ENCODE measurements at regions not wholly inside any gene's neighbourhood (a gene's known extent, or its start where the extent isn't known, plus 50 kb on each side); places are given as distances from the start of the nearest gene placed in this dataset.

DNA sequence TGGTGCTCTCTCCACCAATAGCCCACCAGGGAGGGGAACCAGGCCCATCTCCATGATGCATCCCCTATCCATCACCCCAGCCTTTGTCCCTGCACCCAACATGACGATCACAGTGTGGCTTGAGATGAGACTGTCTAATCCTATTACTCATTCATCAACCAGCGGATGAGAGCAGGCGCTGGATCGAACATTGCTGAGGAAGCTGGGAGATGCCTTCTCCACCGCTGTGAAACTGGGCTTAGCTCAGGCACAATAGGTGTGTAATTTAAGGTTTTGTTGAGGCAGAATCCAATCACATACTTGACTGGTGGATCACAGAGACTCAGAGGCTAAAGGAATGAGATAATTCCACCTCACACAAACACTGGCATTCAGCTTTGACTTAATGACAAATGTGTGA lies 64.6 kb upstream of the IRX3 start:
- no peaks in the 10 kb centered on the region for H4K20me1 ChIP-seq (ENCODE audit: insufficient read depth, low read depth, low read length)
- H3K9me3 ChIP-seq (ENCODE audit: low read length): no peaks in the 10 kb centered on the region
- DNase-seq: no peak
- no peaks in the 10 kb centered on the region for H3K9me2 ChIP-seq (replicated peaks; ENCODE audit: insufficient read depth, low read length)
- H3K4me1 ChIP-seq (ENCODE audit: low read length): peaks cover 3% of the 10 kb centered on the region; the same call in 1 of the 2 replicates
- no peak overlapping the region for H3K4me3 ChIP-seq (ENCODE audit: low read length)
- no peaks in the 10 kb centered on the region for H3K27me3 ChIP-seq (ENCODE audit: low read length)
- no peaks in the 10 kb centered on the region for H3K79me2 ChIP-seq (ENCODE audit: low read length)
- no peak overlapping the region for H3K27ac ChIP-seq (ENCODE audit: low read length)
- H3K36me3 ChIP-seq (ENCODE audit: insufficient read depth, low read length): no peaks in the 10 kb centered on the region
- H2AFZ ChIP-seq (ENCODE audit: low read length): no peak overlapping the region
- H3K4me2 ChIP-seq (ENCODE audit: low read depth, low read length, poor library complexity, severe bottlenecking): no peak overlapping the region
- no peak overlapping the region for H3K9ac ChIP-seq (ENCODE audit: low read length)

DNA sequence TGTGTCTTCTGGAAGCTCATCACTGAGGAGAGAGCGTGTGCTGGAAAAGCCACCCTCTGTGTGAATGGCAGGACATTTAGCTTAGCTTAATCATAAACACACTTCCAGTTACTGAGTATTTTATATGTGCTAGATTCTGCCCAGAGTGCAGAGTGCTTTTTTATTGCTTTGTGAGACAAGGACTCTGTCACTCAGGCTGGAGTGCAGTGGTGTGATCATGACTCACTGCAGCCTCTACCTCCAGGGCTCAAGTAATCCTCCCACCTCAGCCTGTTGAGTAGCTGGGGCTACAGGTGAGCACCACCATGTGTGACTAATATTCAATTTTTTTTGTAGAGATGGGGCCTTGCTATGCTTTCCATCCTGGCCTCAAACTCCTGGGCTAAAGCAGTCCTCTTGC lies 61.4 kb upstream of the IRX3 start:
- H3K4me1 ChIP-seq (ENCODE audit: low read length): no peaks in the 10 kb centered on the region
- H3K27ac ChIP-seq (ENCODE audit: low read length): no peak overlapping the region
- H3K9me2 ChIP-seq (replicated peaks; ENCODE audit: insufficient read depth, low read length): no peaks in the 10 kb centered on the region
- H3K27me3 ChIP-seq (ENCODE audit: low read length): no peaks in the 10 kb centered on the region
- no peak overlapping the region for H2AFZ ChIP-seq (ENCODE audit: low read length)
- no peaks in the 10 kb centered on the region for H3K9me3 ChIP-seq (ENCODE audit: low read length)
- no peaks in the 10 kb centered on the region for H3K36me3 ChIP-seq (ENCODE audit: insufficient read depth, low read length)
- H3K9ac ChIP-seq (ENCODE audit: low read length): no peak overlapping the region
- no peaks in the 10 kb centered on the region for H3K79me2 ChIP-seq (ENCODE audit: low read length)
- no peak for DNase-seq
- no peak overlapping the region for H3K4me3 ChIP-seq (ENCODE audit: low read length)
- no peaks in the 10 kb centered on the region for H4K20me1 ChIP-seq (ENCODE audit: insufficient read depth, low read depth, low read length)
- no peak overlapping the region for H3K4me2 ChIP-seq (ENCODE audit: low read depth, low read length, poor library complexity, severe bottlenecking)

DNA sequence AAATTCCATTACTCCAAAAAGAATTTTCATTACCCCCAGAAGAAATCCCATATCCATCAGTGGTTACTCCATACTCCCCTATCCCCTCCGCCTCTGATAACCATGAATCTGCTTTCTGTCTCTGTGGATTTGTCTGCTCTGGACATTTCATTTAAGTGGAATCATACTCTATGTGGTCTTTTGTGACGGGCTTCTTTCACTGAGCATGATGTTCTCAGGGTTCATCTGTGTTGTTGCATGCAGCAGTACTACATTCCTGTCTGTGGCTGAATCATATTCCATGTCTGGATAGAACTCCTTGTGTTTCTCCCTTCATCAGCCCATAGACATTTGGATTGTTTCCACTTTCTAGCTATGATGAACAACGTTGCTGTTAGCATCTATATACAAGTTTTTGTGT lies 59.5 kb upstream of the IRX3 start:
- no peaks in the 10 kb centered on the region for H3K9me3 ChIP-seq (ENCODE audit: low read length)
- no peaks in the 10 kb centered on the region for H3K79me2 ChIP-seq (ENCODE audit: low read length)
- H3K4me1 ChIP-seq (ENCODE audit: low read length): no peaks in the 10 kb centered on the region
- H3K27ac ChIP-seq (ENCODE audit: low read length): no peak overlapping the region
- H3K27me3 ChIP-seq (ENCODE audit: low read length): no peaks in the 10 kb centered on the region
- no peaks in the 10 kb centered on the region for H4K20me1 ChIP-seq (ENCODE audit: insufficient read depth, low read depth, low read length)
- no peak overlapping the region for H3K4me2 ChIP-seq (ENCODE audit: low read depth, low read length, poor library complexity, severe bottlenecking)
- no peak for DNase-seq
- no peaks in the 10 kb centered on the region for H3K36me3 ChIP-seq (ENCODE audit: insufficient read depth, low read length)
- H2AFZ ChIP-seq (ENCODE audit: low read length): no peak overlapping the region
- H3K9ac ChIP-seq (ENCODE audit: low read length): no peak overlapping the region
- no peaks in the 10 kb centered on the region for H3K9me2 ChIP-seq (replicated peaks; ENCODE audit: insufficient read depth, low read length)
- H3K4me3 ChIP-seq (ENCODE audit: low read length): no peak overlapping the region

DNA sequence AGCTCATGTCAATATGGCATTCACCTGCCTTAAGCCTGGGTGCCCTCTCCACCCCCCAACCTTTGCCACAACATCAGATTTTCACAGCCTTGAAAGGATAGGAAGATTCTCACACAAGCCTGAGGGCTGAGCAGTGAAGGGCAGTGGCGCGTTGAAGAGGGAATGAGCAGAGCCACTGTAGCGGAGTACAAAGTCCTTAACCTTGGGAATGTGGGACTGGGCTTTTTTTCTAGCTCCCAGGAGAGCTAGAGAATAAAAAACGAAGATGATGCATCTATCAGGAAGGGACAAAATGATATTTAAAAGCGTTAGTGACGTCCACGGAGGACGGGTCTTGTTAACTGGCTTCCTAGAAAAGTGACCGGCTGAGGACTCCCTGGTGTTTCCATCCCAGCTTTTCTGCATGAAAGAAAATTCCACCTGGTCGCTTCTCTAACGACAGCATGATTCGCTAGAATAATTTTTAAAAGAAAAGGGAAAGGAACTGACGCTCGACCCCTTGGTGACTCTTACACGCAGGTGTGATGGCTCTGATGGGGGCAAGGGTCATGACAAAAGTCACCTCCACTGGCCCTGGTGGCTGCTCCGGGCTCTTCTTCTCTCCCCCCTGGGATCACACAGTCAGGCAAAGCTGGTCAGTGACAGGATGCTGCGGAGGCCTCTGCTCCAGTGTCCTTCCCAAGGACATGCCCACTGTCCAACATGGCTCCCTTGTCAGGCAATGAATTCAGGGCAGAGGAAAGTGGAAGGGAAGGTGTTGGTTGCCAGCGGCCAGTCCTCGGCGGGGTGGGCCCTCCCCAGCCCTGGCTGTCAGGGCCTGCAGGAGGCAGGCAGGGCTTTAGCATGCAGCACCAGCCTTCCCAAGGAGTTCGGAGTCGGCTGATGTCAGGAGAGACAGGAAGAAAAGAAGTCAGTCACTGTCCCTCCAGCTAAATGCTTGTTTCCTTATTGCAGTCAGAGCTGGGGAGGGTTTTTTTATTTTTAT lies 58.4 kb upstream of the IRX3 start:
- no peaks in the 10 kb centered on the region for H3K79me2 ChIP-seq (ENCODE audit: low read length)
- no peak overlapping the region for H2AFZ ChIP-seq (ENCODE audit: low read length)
- no peaks in the 10 kb centered on the region for H4K20me1 ChIP-seq (ENCODE audit: insufficient read depth, low read depth, low read length)
- H3K9ac ChIP-seq (ENCODE audit: low read length): no peak overlapping the region
- no peak overlapping the region for H3K27ac ChIP-seq (ENCODE audit: low read length)
- no peak for DNase-seq
- no peak overlapping the region for H3K4me3 ChIP-seq (ENCODE audit: low read length)
- no peaks in the 10 kb centered on the region for H3K9me3 ChIP-seq (ENCODE audit: low read length)
- no peaks in the 10 kb centered on the region for H3K4me1 ChIP-seq (ENCODE audit: low read length)
- H3K36me3 ChIP-seq (ENCODE audit: insufficient read depth, low read length): no peaks in the 10 kb centered on the region
- no peaks in the 10 kb centered on the region for H3K9me2 ChIP-seq (replicated peaks; ENCODE audit: insufficient read depth, low read length)
- H3K27me3 ChIP-seq (ENCODE audit: low read length): no peaks in the 10 kb centered on the region
- H3K4me2 ChIP-seq (ENCODE audit: low read depth, low read length, poor library complexity, severe bottlenecking): no peak overlapping the region

DNA sequence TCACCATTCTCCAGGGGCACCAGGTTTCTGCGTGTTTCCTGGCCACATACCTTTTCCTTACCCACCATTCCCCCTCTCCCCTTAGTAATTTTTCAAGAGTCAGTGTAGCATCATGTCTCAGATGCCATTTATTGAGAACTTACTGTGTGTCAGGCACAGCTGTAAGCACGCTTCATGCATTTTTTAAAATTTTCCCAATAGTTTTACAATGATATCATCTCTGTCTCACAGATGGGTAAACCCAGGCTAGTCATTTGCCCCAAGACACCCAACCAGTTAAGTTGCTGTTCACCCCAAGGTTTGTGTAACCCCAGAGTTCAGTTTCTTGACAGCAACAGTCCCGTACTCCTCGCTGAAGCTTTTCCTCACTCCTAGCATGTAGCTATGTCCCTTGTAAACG lies 56.4 kb upstream of the IRX3 start:
- no peaks in the 10 kb centered on the region for H3K9me2 ChIP-seq (replicated peaks; ENCODE audit: insufficient read depth, low read length)
- no peaks in the 10 kb centered on the region for H3K36me3 ChIP-seq (ENCODE audit: insufficient read depth, low read length)
- H3K27me3 ChIP-seq (ENCODE audit: low read length): no peaks in the 10 kb centered on the region
- H4K20me1 ChIP-seq (ENCODE audit: insufficient read depth, low read depth, low read length): no peaks in the 10 kb centered on the region
- no peak overlapping the region for H3K9ac ChIP-seq (ENCODE audit: low read length)
- no peaks in the 10 kb centered on the region for H3K4me1 ChIP-seq (ENCODE audit: low read length)
- H3K27ac ChIP-seq (ENCODE audit: low read length): no peak overlapping the region
- H2AFZ ChIP-seq (ENCODE audit: low read length): no peak overlapping the region
- no peaks in the 10 kb centered on the region for H3K79me2 ChIP-seq (ENCODE audit: low read length)
- no peak for DNase-seq
- no peak overlapping the region for H3K4me2 ChIP-seq (ENCODE audit: low read depth, low read length, poor library complexity, severe bottlenecking)
- H3K9me3 ChIP-seq (ENCODE audit: low read length): no peaks in the 10 kb centered on the region
- H3K4me3 ChIP-seq (ENCODE audit: low read length): no peak overlapping the region

DNA sequence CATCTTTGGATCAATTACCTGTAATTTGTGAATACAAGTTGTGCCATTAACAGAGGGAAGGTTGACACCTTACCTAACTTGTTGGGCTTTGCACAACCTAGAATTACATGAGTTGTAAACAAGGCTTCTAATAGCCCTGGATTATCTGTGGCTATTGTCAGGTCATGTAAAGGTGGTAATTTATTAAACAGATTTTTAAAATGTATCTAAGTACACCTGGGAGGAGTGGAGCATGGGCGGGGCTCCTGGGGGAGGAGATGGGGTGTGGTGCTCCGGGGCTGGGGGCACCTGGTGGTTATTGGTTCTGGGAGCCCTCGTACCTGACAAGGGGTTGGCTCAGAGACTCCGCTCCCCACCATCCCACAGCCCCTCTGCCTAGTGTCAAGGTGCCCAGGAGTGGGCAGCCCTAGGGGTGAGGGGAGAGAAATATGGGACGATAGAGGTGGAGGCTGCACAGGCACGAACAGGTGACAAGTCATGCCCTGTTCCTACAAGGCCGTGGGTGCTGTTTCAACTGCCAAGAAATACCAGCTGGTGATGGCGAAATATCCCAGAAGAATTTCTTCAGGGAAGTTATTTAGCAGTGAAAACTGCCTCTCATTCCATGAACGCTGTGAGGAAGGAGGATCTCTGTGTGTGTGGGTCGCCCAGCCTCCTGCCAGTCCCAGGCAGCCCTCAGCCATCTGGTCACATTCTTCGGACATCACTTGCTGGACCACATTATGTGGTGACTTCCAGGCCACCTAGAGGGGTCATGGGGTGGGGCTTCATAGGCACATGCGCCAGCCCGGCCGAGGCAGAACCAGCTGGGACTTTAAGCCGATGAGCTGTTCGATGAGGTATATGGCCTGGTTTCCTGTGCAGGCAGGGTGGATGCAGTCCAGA lies 55.5 kb upstream of the IRX3 start:
- no peak for DNase-seq
- Histone ChIP-seq H3K27me3 (ENCODE audit: low read length) (no peaks in the 10 kb centered on the region), H3K4me1 (ENCODE audit: low read length) (no peaks in the 10 kb centered on the region), H3K36me3 (ENCODE audit: insufficient read depth, low read length) (no peaks in the 10 kb centered on the region), H2AFZ (ENCODE audit: low read length) (no peak overlapping the region), H3K9ac (ENCODE audit: low read length) (no peak overlapping the region), H3K4me2 (ENCODE audit: low read depth, low read length, poor library complexity, severe bottlenecking) (no peak overlapping the region), H4K20me1 (ENCODE audit: insufficient read depth, low read depth, low read length) (no peaks in the 10 kb centered on the region), H3K79me2 (ENCODE audit: low read length) (no peaks in the 10 kb centered on the region), H3K27ac (ENCODE audit: low read length) (no peak overlapping the region), H3K9me3 (ENCODE audit: low read length) (no peaks in the 10 kb centered on the region), H3K4me3 (ENCODE audit: low read length) (no peak overlapping the region), H3K9me2 (replicated peaks; ENCODE audit: insufficient read depth, low read length) (no peaks in the 10 kb centered on the region)

DNA sequence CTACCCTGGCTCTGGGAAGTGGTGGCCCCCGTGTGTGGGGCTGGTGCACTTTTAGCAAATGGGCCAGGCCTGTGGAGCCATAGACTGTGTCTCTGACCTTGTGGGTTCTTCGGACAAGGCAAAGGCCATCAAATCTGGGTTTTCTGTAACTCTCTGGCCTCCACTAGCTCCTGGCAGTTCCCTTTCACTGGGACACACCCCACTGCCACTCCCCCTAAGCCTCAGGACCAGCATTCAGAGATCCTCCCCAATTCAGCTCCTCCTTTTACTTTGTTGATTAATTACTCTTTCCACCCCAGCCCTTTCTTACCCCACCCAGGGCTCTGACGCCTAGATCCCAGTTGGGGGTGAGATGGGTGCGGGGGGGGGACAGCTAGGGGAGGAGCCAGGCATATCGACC lies 53.9 kb upstream of the IRX3 start:
- Histone ChIP-seq H3K36me3 (ENCODE audit: insufficient read depth, low read length) (no peaks in the 10 kb centered on the region), H3K27ac (ENCODE audit: low read length) (no peak overlapping the region), H3K9ac (ENCODE audit: low read length) (no peak overlapping the region), H2AFZ (ENCODE audit: low read length) (no peak overlapping the region), H3K27me3 (ENCODE audit: low read length) (no peaks in the 10 kb centered on the region), H3K4me2 (ENCODE audit: low read depth, low read length, poor library complexity, severe bottlenecking) (no peak overlapping the region), H3K9me2 (replicated peaks; ENCODE audit: insufficient read depth, low read length) (no peaks in the 10 kb centered on the region), H4K20me1 (ENCODE audit: insufficient read depth, low read depth, low read length) (no peaks in the 10 kb centered on the region), H3K9me3 (ENCODE audit: low read length) (no peaks in the 10 kb centered on the region), H3K79me2 (ENCODE audit: low read length) (no peaks in the 10 kb centered on the region), H3K4me3 (ENCODE audit: low read length) (no peak overlapping the region), H3K4me1 (ENCODE audit: low read length) (no peaks in the 10 kb centered on the region)
- no peak for DNase-seq

DNA sequence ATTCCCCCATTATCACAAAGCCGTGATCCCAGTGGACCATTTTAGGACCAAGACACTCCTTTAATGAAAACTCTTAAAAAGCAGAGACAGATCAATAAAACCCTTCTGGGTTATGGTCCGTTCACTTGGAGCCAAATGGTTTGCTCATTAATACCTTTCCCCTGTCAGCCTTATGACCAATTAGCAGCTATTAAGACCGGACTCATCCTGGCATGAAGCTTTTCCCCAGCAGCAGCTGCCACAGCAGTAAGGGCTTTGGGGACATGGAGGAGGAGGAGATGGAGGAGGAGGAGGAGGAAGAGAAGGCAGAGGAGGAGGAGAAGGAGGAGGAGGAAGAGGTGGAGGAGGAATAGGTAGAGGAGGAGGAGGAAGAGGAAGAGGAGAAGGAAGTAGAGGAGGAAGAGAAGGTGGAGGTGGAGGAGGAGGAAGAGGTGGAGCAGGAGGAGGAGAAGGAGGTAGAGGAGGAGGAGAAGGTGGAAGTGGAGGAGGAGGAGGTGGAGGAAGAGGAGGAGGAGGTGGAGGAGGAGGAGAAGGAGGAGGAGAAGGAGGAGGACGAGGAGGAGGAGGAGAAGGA lies 50.1 kb upstream of the IRX3 start:
- no peaks in the 10 kb centered on the region for H3K9me3 ChIP-seq (ENCODE audit: low read length)
- no peak for DNase-seq
- H3K4me1 ChIP-seq (ENCODE audit: low read length): no peaks in the 10 kb centered on the region
- no peak overlapping the region for H3K27ac ChIP-seq (ENCODE audit: low read length)
- H2AFZ ChIP-seq (ENCODE audit: low read length): no peak overlapping the region
- H3K36me3 ChIP-seq (ENCODE audit: insufficient read depth, low read length): no peaks in the 10 kb centered on the region
- no peaks in the 10 kb centered on the region for H4K20me1 ChIP-seq (ENCODE audit: insufficient read depth, low read depth, low read length)
- no peaks in the 10 kb centered on the region for H3K27me3 ChIP-seq (ENCODE audit: low read length)
- no peaks in the 10 kb centered on the region for H3K79me2 ChIP-seq (ENCODE audit: low read length)
- no peaks in the 10 kb centered on the region for H3K9me2 ChIP-seq (replicated peaks; ENCODE audit: insufficient read depth, low read length)
- no peak overlapping the region for H3K4me3 ChIP-seq (ENCODE audit: low read length)
- no peak overlapping the region for H3K9ac ChIP-seq (ENCODE audit: low read length)
- no peak overlapping the region for H3K4me2 ChIP-seq (ENCODE audit: low read depth, low read length, poor library complexity, severe bottlenecking)

Measured in Karpas-422 (cell line).